ENCODE measurements at regions not wholly inside any gene's neighbourhood (a gene's known extent, or its start where the extent isn't known, plus 50 kb on each side); places are given as distances from the start of the nearest gene placed in this dataset.

- TF ChIP-seq CTCF (IDR thresholded peaks at IDR 0.05) (no peak), POLR2A (IDR thresholded peaks at IDR 0.05) (no peak)
These were observed 150.3 kb upstream of the SOX2 start for GRCh38 chr3:181561139-181562031.

All from heart left ventricle (tissue), 13 donors.